ENCODE measurements at regions not wholly inside any gene's neighbourhood (a gene's known extent, or its start where the extent isn't known, plus 50 kb on each side); places are given as distances from the start of the nearest gene placed in this dataset.

- TF ChIP-seq ZNF274 (IDR thresholded peaks at IDR 0.05; ENCODE audit: borderline replicate concordance, extremely low read depth, low read length) (no peak), MAFK (IDR thresholded peaks at IDR 0.05; ENCODE audit: low read depth, low read length) (peak; percentile 14; the same call in 1 of the 2 replicates), SUZ12 (IDR thresholded peaks at IDR 0.05; ENCODE audit: low read length) (no peak), POLR2A (IDR thresholded peaks at IDR 0.05; ENCODE audit: control extremely low read depth in 1 of 2, low read depth in 2 of 2, low read length in 2 of 2) (no peak), GTF2F1 (IDR thresholded peaks at IDR 0.05; ENCODE audit: borderline replicate concordance, low read depth, low read length) (no peak), EGR1 (IDR thresholded peaks at IDR 0.05; ENCODE audit: borderline replicate concordance, low read depth, low read length) (no peak), EZH2 (IDR thresholded peaks at IDR 0.05; ENCODE audit: low read depth, low read length, severe bottlenecking) (no peak), CTCF (IDR thresholded peaks at IDR 0.05; ENCODE audit: control extremely low read depth in 1 of 3, insufficient read depth in 1 of 3, low read depth in 1 of 3, low read length in 3 of 3) (no peak), EP300 (IDR thresholded peaks at IDR 0.05; ENCODE audit: borderline replicate concordance in 1 of 2, low read depth in 2 of 2, low read length in 2 of 2) (no peak), CEBPB (IDR thresholded peaks at IDR 0.05; ENCODE audit: low read depth, low read length) (no peak), RNF2 (IDR thresholded peaks at IDR 0.05; ENCODE audit: borderline replicate concordance, low read depth, low read length, missing control alignments, poor library complexity, severe bottlenecking) (no peak), TCF12 (IDR thresholded peaks at IDR 0.05; ENCODE audit: low read depth, low read length) (no peak), SP1 (IDR thresholded peaks at IDR 0.05; ENCODE audit: low read depth, low read length) (no peak)
Observed at GRCh38 chr21:23217597-23217996, 2219.4 kb downstream of the NCAM2 start.
